Esophagus squamous epithelium (tissue), 5 donors: ENCODE measurements at regions not wholly inside any gene's neighbourhood (a gene's known extent, or its start where the extent isn't known, plus 50 kb on each side); places are given as distances from the start of the nearest gene placed in this dataset.

Source experiments
- DNase-seq: peaks from one replicate; lab custom pipeline; 2025; lab: John Stamatoyannopoulos, UW
- H3K27ac ChIP-seq, 4 donors: fragments of 200-600 bp; sonication (generic); one replicate each; pipeline ENCODE4 v1.5.1; 2016 to 2019; ENCODE audit warnings: mild to moderate bottlenecking in 1 of 4
- H3K27me3 ChIP-seq, 4 donors: fragments of 200-600 bp; sonication (generic); 1 replicate in 3 of 4; 2 replicates in 1 of 4; pipeline versions ENCODE4 v1.5.1 to v1.6.0; 2017 to 2021; ENCODE audit warnings: antibody characterized with exemption in 1 of 4
- H3K36me3 ChIP-seq, 3 donors: fragments of 200-600 bp; sonication (generic); one replicate each; pipeline ENCODE4 v1.5.1; 2016 to 2019
- H3K4me1 ChIP-seq, 3 donors: fragments of 200-600 bp; sonication (generic); one replicate each; pipeline ENCODE4 v1.5.1; 2017 to 2019
- H3K4me3 ChIP-seq, 4 donors: fragments of 200-600 bp; sonication (generic); 1 replicate in 3 of 4; 2 replicates in 1 of 4; pipeline ENCODE4 v1.5.1; 2016 to 2019; ENCODE audit warnings: mild to moderate bottlenecking in 2 of 4, moderate library complexity in 1 of 4
- H3K9me3 ChIP-seq, 3 donors: fragments of 200-600 bp; sonication (generic); one replicate each; pipeline ENCODE4 v1.5.1; 2016 to 2019
- CTCF ChIP-seq, 6 experiments: fragments of 450-650 bp in 4 of 6; fragments of 200-600 bp in 2 of 6; sonication (generic) in 2 of 6; IDR thresholded peaks; one replicate each; pipeline ENCODE4 v1.5.1; 2016 to 2019; ENCODE audit warnings: antibody characterized with exemption in 6 of 6, mild to moderate bottlenecking in 4 of 6, moderate library complexity in 4 of 6
- POLR2A ChIP-seq, 4 donors: fragments of 450-650 bp; IDR thresholded peaks; one replicate each; pipeline ENCODE4 v1.6.1; 2017; ENCODE audit warnings: antibody characterized with exemption in 4 of 4, mild to moderate bottlenecking in 4 of 4, moderate library complexity in 3 of 4
- WGBS, 2 donors: methylation state at CpG; one replicate each; pipeline ENCODE4 v1.1.5; 2018; 5-methylcytosine and 5-hydroxymethylcytosine counted together
- intact Hi-C: fragments of 100-400 bp; cut with DNase I; formaldehyde crosslinking; loops from one replicate; pipeline ENCODE4 v1.15.0; 2022
- donor health status: DM: yes; HTN: yes; CAD: no.

GRCh38 chr14:43252866-43253265 is 1254.2 kb downstream of the FSCB start:
- Histone ChIP-seq H3K27ac (no peak overlapping the region), H3K4me3 (no peak overlapping the region), H3K9me3 (no peaks in the 10 kb centered on the region), H3K36me3 (no peaks in the 10 kb centered on the region), H3K27me3 (no peaks in the 10 kb centered on the region), H3K4me1 (no peaks in the 10 kb centered on the region)
- 83 to 86% methylated on average over 6 of the region's 6 CpGs for WGBS, 2 donors
- no peak for DNase-seq
- TF ChIP-seq CTCF (IDR thresholded peaks at IDR 0.05) (no peak), POLR2A (IDR thresholded peaks at IDR 0.05) (no peak)
- intact Hi-C loops, result no loop called here

- 19 to 34% methylated on average over 3 of the region's 3 CpGs for WGBS, 2 donors
- TF ChIP-seq CTCF (IDR thresholded peaks at IDR 0.05), result no peak
- no peak for TF ChIP-seq POLR2A (IDR thresholded peaks at IDR 0.05)
- H3K27me3 ChIP-seq, result no peaks in the 10 kb centered on the region
Measured at GRCh38 chr14:43249591-43249990, 1257.5 kb downstream of the FSCB start.

GRCh38 chr14:43249116-43249515 is 1258.0 kb downstream of the FSCB start:
- Histone ChIP-seq H3K36me3 (no peaks in the 10 kb centered on the region), H3K9me3 (no peaks in the 10 kb centered on the region), H3K27me3 (no peaks in the 10 kb centered on the region), H3K4me1 (no peaks in the 10 kb centered on the region), H3K4me3 (no peak overlapping the region), H3K27ac (no peak overlapping the region)
- TF ChIP-seq CTCF (IDR thresholded peaks at IDR 0.05) (no peak), POLR2A (IDR thresholded peaks at IDR 0.05) (no peak)
- intact Hi-C loops, result no loop called here
- DNase-seq, result no peak

More at GRCh38 chr14:43249591-43249990, 1257.5 kb downstream of the FSCB start:
- no peak overlapping the region for H3K4me3 ChIP-seq
- DNase-seq, result no peak
- no peaks in the 10 kb centered on the region for H3K36me3 ChIP-seq
- intact Hi-C loops, result no loop called here
- no peaks in the 10 kb centered on the region for H3K4me1 ChIP-seq
- H3K27ac ChIP-seq, result no peak overlapping the region
- H3K9me3 ChIP-seq, result no peaks in the 10 kb centered on the region

DNA sequence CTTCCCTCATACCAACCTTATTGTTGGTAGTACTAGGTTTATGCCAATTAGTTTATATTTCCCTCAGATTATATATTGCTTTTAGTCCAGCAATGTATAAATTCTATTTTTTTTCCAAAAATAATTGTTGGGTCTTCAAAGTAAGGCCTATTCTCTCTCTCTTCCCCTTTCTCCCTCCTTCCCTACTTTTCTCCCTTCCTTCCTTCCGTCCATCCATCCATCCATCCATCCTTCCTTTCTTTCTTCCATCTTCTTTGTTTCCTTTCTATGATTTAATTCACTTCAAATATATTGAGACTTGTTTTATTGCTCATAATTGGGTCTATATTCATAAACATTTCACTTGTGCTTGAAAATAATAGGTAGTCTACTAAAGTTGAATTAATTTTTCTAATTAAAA is 1259.2 kb downstream of the FSCB start:
- Histone ChIP-seq H3K27ac (no peak overlapping the region), H3K36me3 (no peaks in the 10 kb centered on the region), H3K27me3 (no peaks in the 10 kb centered on the region), H3K9me3 (no peaks in the 10 kb centered on the region), H3K4me3 (no peak overlapping the region), H3K4me1 (no peaks in the 10 kb centered on the region)
- 67 to 79% methylated on average over 1 of the region's 1 CpG for WGBS, 2 donors
- intact Hi-C loops, result no loop called here
- DNase-seq, result no peak
- TF ChIP-seq POLR2A (IDR thresholded peaks at IDR 0.05) (no peak), CTCF (IDR thresholded peaks at IDR 0.05) (no peak)

DNA sequence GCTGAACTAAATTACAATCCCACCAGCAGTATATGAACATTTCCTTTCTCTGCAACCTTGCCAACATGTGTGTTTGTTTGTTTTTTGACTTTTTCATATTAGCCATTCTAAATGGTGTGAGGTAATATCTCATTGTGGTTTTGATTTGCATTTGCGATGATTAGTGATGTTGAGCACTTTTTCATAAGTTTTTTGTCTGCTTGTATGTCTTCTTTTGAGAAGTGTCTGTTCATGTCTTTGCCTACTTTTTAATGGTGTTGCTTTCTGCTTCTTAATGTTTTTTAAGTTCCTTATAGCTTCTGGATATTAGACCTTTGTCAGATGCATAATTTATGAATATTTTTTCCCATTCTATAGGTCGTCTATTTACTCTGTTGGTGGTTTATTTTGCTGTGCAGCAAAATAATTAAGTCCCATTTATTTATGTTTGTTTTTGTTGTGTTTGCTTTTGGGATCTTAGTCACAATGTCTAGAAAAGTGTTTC is 1262.9 kb downstream of the FSCB start:
- no peak overlapping the region for H3K27ac ChIP-seq
- H3K4me1 ChIP-seq, result no peaks in the 10 kb centered on the region
- no peaks in the 10 kb centered on the region for H3K27me3 ChIP-seq
- WGBS, 2 donors, result 53 to 59% methylated on average over 2 of the region's 2 CpGs
- no peak for TF ChIP-seq CTCF (IDR thresholded peaks at IDR 0.05)
- no peak for TF ChIP-seq POLR2A (IDR thresholded peaks at IDR 0.05)
- no peaks in the 10 kb centered on the region for H3K9me3 ChIP-seq
- H3K36me3 ChIP-seq, result no peaks in the 10 kb centered on the region
- no peak for DNase-seq
- intact Hi-C loops, result no loop called here
- H3K4me3 ChIP-seq, result no peak overlapping the region
